ENCODE measurements at regions not wholly inside any gene's neighbourhood (a gene's known extent, or its start where the extent isn't known, plus 50 kb on each side); places are given as distances from the start of the nearest gene placed in this dataset.

DNA sequence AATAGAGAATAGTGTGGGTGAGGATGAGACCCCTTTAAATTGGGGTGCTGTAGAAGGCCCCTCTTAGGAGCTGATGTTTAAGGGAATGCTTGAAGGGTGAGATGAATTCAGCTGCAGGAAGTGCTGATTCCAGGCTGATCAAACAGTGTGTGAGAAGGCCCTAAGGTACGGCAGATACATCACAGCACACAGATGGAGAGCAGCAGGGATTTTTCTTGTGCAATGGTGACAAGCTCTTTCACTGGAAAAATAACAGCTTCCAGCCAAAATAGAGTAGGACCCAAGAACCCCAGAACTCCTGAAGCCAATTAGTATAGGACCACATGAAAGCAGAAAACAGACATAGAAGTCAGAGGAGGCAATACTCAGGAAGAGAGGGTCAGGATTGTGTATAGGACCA lies 296.9 kb downstream of the ADRA2A start:
- H3K4me1 Mint-ChIP-seq: peaks cover 21 to 26% of the 10 kb centered on the region in 2 experiments
- H3K4me3 Mint-ChIP-seq: no peak overlapping the region
- peaks cover 23% of the 10 kb centered on the region for H3K27me3 Mint-ChIP-seq (ENCODE audit: low read depth)
- no peak overlapping the region for H4K91ac ChIP-seq (ENCODE audit: insufficient read length, low read depth, low read length)
- H2BK12ac ChIP-seq (ENCODE audit: insufficient read length, low read depth, low read length): no peak overlapping the region
- H2BK5ac ChIP-seq (ENCODE audit: insufficient read length, low read length): no peak overlapping the region
- H4K5ac ChIP-seq (ENCODE audit: insufficient read length, low read depth, low read length): no peak overlapping the region
- peaks cover 3% of the 10 kb centered on the region for H3K4me1 ChIP-seq (ENCODE audit: insufficient read depth, low read length)
- no peak overlapping the region for H3K9ac ChIP-seq (ENCODE audit: extremely low read depth, insufficient read length, low read length)
- peaks cover 2% of the 10 kb centered on the region; the same call in 1 of the 2 replicates for H3K27me3 ChIP-seq (ENCODE audit: insufficient read depth, low read length)
- peaks cover 0 to 2% (median 0%) of the 10 kb centered on the region in 3 experiments; a peak in 1 of 7 replicates for H3K36me3 Mint-ChIP-seq (ENCODE audit: insufficient read depth in 1 of 3, low read depth in 3 of 3)
- TF ChIP-seq, protein P1, sequence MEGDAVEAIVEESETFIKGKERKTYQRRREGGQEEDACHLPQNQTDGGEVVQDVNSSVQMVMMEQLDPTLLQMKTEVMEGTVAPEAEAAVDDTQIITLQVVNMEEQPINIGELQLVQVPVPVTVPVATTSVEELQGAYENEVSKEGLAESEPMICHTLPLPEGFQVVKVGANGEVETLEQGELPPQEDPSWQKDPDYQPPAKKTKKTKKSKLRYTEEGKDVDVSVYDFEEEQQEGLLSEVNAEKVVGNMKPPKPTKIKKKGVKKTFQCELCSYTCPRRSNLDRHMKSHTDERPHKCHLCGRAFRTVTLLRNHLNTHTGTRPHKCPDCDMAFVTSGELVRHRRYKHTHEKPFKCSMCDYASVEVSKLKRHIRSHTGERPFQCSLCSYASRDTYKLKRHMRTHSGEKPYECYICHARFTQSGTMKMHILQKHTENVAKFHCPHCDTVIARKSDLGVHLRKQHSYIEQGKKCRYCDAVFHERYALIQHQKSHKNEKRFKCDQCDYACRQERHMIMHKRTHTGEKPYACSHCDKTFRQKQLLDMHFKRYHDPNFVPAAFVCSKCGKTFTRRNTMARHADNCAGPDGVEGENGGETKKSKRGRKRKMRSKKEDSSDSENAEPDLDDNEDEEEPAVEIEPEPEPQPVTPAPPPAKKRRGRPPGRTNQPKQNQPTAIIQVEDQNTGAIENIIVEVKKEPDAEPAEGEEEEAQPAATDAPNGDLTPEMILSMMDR (conservative IDR thresholded peaks at IDR 0.05): no peak
- H2BK20ac ChIP-seq (ENCODE audit: low read depth, low read length, poor library complexity, severe bottlenecking): no peak overlapping the region
- no peak overlapping the region for H2BK15ac ChIP-seq (ENCODE audit: low read depth, low read length)
- no peak for DNase-seq
- no peak overlapping the region for H3K27ac Mint-ChIP-seq
- no peak overlapping the region for H3K56ac ChIP-seq (ENCODE audit: insufficient read length, low read depth, low read length)
- no peak overlapping the region for H2AK5ac ChIP-seq (ENCODE audit: insufficient read length, low read length)
- WGBS (ENCODE audit: extremely low coverage, insufficient read length, low lambda C conversion rate): no CpG with 5 or more reads among the region's 1 CpG
- no peaks in the 10 kb centered on the region for H4K20me1 ChIP-seq (ENCODE audit: control insufficient read depth, insufficient read depth, insufficient read length)
- H3K14ac ChIP-seq (ENCODE audit: insufficient read depth, low read length): no peak overlapping the region
- no peaks in the 10 kb centered on the region for H3K79me2 ChIP-seq (ENCODE audit: insufficient read depth, low read length)
- H3K27ac ChIP-seq (ENCODE audit: insufficient read length, low read depth, low read length): no peak overlapping the region
- H3K23ac ChIP-seq (ENCODE audit: insufficient read length, low read depth, low read length): no peak overlapping the region
- no peak overlapping the region for H4K8ac ChIP-seq (replicated peaks; ENCODE audit: insufficient read length, low read depth, low read length)
- no peak overlapping the region for H3T11ph ChIP-seq (ENCODE audit: low read length)
- no peaks in the 10 kb centered on the region for H3K9me3 ChIP-seq (ENCODE audit: control insufficient read depth, low read depth, low read length)
- H3K9me3 Mint-ChIP-seq: peaks cover 0 to 7% of the 10 kb centered on the region in 2 experiments; a peak in 2 of 5 replicates
- H3K23me2 ChIP-seq (ENCODE audit: insufficient read length, low read depth, low read length, poor library complexity, severe bottlenecking): no peaks in the 10 kb centered on the region
- H3K4ac ChIP-seq (ENCODE audit: low read depth, low read length): no peak overlapping the region
- no peak overlapping the region for H2BK120ac ChIP-seq (ENCODE audit: low read depth, low read length, poor library complexity, severe bottlenecking)
- H3K4me2 ChIP-seq (ENCODE audit: insufficient read depth, insufficient read length, low read length): no peak overlapping the region
- H3K18ac ChIP-seq (ENCODE audit: insufficient read length, low read depth, low read length): no peak overlapping the region
- H3K79me1 ChIP-seq (ENCODE audit: insufficient read depth, low read depth, low read length, poor library complexity, severe bottlenecking): no peaks in the 10 kb centered on the region
- H2AFZ ChIP-seq (ENCODE audit: low read length): no peak overlapping the region
